GM03348 (cell line): ENCODE measurements at regions not wholly inside any gene's neighbourhood (a gene's known extent, or its start where the extent isn't known, plus 50 kb on each side); places are given as distances from the start of the nearest gene placed in this dataset.
A peak's percentile ranks its signal among the peaks of the same experiment; 100 is the strongest.

Experiments used
- DNase-seq: peaks from one replicate; pipeline ENCODE4 v3.0.0; 2012; ENCODE audit warnings: low spot score

DNA sequence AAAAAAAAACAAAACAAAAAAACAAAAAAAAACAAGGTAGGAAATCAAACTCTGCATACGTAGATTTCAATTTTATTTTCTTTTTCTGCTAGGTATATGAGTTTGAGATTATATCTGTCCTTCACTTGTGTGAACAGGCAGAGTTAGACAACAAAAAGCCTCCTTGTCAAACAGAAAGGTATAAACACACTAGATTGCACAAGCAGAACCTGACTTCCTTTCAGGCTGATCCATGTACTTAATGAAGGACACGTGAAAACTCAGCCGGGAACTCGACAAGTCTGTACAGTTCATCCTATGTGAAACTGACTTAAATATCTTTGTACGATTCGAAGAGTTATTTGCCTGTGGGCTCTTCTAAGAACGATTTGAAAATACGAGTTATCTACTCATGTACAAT is 254.1 kb downstream of the ARL4A start:
- no peak for DNase-seq

DNA sequence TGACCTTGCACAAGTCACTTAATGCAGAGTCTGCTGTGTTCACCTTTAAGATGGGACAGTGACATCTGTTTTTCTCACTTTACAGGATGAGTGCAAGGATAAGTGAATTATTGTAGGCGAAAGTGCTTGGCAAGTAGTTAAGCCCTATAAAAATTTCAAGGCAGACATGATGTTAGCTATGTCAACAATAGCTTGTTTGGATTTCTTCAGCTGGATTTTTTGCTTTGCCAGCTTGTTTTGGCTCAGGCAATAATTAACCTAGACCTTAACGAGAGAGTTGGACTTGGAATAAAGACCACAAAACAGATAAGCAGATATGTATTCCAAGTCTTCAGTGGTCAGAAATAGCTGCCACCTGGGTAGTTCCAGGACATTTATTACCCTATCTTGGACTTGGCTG is 255.2 kb downstream of the ARL4A start:
- no peak for DNase-seq

DNA sequence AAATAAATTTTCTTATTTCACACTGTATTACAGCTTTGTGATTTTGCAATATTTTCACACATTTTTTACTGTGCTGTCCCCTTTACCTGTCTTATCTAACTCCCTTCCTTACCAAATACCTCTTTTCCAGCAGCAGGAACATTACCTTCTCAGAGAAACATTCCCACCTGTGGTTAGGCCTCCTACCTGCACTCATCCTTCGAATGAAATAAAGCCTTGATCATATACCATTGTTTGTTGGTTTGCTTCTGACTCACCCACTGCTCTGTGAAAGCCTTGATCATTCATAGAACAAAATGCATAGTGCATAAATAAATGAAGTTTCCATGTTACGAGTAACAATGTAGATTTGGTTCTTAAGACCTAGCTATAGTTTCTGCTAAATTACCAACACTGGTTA is 256.3 kb downstream of the ARL4A start:
- DNase-seq, result no peak

DNA sequence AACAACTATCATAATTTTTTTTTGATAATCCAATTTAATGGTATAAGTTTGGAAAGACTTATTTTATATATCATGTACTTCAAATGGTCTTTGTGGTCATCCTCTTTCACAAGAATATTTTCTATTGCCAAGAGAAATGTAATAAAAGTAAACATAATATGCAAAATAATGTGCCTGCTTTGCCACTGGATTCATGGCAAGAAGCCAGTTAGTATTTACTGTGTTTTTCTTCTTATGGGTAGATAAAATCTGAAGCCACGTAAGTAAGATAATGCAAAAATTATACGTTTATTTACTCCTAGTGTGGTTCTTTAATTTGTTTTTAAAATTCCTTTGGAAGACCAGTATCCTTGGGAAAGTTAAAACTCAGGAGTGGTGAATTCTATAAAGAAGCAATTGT is 258.5 kb downstream of the ARL4A start:
- DNase-seq, result no peak

DNA sequence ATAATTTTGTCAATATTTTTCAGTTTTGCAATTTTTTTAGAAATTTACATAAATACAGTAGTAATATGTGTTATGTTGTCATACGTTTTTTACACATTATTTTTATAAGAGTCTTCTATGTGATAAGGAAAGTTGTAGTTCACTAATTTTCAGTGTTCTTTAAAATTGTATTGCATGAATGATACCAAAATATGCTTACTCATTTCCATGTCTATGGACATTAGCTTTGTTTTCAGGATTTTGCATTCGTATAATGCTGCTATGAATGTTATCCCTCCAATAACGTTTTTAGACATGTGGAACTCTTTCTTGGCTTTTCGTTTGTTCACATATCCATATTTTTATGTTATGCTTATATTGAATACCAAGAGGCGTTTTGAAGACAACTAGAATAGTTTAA is 260.0 kb downstream of the ARL4A start:
- no peak for DNase-seq

DNA sequence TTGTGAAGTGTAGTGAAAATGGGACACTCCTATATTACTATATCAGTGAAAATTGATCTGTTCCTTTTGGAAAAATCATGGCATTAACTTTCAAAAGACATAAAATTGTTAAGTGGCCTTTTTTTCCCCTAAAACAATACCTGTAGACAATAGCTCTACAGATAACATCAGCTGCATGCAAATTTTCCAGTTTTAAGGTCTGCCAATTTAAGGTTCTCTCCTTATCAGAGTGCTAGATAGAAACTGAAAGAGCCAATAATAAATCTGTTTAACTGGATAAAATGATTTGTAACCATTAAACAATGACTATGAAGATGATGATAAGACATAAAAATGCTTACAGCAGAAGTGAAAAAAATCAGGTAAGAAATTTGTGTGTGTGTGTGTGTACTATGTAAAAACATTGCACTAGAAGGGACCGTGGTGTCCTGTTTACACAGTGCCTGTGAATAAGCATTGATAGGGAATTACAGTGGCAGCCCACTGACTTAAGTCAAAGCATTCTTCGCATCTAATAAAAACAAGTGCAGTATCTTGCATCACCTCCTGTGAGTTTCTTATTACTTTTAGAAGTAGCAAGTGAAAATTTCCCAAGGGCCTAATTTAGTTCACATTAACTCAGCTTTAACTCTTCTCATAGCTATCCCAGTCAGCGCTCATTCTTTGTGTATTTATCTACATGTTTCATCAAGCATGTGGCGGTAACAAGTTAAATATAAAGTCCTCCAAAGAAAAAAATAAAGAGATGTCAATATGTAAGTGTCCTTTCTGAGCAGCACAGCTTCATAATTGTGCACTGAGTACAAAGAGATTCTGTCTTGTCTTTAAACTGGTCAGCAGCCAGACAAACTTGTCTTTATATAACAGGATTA is 261.9 kb downstream of the ARL4A start:
- no peak for DNase-seq

DNA sequence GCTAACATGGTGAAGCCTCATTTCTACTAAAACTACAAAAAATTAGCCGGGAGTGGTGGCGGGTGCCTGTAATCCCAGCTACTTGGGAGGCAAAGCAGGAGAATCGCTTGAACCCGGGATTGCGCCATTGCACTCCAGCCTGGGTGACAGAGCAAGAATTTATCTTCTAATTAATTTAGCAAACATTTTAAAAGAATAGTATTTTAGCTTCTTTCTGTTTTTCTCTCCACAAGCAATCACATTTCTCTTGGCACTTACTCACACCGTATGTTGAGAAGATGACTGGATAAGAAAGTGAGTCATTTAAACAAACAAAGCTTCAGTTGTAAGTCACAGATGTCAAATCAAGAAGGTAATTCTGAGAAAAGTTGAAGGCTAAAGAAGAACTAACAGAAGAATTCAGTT is 264.0 kb downstream of the ARL4A start:
- DNase-seq, result peak; percentile 36

DNA sequence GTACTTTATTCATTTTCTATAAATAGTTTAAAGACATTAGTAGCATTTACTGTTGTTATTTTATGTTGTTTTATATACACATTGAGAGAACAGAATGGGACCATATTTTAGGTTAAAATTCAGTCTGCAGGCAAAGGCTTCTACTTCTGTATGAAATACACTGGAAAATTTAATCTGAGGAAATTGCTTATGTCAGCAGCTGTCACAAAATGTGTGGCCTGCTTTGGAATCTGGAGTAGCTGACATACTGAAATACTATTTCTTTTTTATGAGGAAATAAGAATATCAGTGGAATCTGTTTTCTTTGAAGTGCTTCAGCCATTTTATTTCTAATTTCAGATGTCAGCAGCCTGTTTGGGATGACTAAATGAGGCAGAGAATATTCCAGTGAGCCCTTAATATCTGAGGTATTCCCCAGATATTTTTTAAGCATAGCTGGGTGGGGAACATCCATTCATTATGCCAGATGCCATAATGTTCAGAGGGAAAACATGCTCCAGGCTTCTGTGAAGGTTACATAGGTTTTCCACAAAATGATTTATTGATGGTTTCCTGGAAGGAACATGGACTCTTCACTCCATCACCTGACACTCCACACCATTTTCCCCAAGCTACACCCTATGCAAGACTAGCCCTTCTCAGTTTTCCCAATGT is 267.1 kb downstream of the ARL4A start:
- DNase-seq, result no peak

DNA sequence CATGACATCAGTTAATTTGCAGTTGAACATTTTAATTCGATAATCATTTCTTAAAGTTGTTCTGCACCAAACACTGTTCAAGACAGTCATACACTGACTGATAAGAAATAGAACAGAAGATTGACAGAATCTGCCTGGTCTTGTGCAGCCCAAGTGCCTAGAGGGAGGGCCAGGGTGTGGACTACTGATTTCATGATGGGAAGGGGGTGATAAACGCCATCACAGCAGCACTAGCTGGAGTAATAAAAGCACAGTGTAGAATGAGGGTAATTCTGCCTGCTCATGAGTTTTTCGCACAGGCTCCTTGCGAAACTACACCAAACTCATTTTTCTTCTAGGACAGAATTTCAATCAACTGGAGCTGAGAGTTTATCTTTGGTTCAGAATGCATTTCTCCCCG is 270.1 kb downstream of the ARL4A start:
- no peak for DNase-seq

DNA sequence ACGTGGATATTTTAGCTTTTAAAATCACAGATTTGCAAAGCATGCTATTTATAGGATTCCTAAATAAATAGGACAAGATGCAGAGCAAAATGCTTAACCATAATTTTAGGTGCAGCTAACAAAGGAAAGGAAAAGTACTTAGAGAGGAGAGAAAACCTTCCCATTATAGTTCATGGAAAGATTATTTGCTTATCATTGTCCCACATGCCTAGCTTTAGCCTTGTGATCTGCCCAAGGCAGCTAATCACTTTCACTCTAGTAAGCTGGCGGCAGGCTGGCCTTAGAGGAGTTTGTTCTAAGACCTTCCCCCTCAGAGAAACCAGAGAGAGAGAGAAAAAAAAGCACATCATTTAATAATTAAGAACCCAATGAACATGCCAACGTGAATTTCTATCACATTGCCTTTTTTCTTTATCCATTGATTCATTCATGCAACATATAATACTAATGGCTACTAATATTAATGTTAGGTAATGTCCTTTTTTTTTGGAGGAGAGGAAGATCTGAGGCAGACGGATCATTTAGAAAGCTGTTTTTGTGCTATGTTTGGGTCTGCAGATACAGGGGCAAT is 274.6 kb downstream of the ARL4A start:
- no peak for DNase-seq

DNA sequence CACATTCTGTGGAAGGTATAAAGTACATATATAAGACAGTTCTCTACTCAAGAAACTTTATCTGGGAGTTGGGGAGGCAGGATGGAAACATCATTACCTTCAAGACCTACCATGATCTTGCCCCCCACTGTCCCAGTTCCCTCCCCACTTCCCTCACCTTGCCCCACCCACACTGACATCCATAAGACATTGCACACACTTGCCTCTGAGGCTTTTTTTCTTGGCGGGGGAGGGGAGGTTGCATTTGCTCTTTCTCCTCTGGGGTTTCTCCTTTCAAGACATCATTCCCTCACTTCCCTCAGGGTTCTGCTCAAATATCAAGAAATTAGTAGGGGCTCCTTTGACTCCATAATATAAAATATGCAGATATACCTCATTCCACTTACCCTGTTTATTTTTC is 276.0 kb downstream of the ARL4A start:
- no peak for DNase-seq

DNA sequence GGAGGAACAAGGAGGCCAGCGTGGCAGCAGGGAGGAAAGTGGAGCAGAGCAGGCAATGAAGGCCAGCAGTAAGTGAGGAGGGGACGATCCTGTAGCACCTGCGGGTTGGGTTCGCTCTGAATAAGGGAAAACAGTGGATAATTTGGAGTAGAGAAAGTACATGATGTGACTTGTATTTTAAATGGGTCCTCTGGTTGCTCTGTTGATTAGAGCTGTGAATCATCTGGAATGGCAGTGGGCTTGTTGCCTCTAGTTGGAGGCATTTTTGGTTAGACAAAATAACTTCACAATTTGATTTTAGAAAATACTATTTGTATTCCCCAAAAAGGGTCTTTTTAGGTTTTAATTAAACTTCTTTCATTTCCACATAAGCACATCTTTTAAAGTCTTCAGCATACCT is 277.4 kb downstream of the ARL4A start:
- no peak for DNase-seq

DNA sequence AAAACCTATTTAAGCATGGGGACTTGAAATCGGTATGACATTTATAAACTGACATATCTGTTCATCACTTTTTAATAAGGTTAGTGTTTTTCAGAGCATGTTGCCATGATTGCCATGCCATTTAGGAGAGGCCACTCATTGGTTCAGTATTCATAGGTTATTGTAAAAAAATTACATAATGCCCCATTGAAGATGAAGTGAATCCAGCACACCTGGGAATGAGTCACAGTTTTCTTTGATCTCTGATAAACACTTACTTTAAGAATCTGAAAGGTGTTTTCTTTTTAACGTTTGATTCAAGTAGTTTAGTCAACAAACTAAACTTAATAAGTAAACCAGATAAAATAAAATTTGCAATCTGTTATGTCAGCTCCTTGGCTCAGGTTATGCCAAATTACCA is 278.3 kb downstream of the ARL4A start:
- DNase-seq, result no peak

DNA sequence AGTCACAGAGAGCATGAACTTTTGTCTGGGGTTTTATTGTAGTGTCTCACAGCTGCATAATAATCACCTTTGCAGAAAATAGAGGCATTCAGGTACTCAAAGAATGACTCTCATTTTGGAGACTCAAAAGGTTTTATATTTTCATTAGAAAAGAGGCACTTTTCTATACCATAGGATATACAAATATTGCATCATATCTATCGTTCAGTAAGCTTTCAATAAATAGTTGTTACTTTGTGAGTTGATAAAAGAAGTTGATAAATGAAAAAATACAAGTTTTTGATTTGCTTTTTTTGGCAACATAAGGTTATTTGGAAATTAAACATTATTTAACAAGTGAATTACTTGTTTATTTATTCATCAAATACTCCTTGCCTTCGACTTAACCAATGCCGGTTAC is 279.9 kb downstream of the ARL4A start:
- DNase-seq, result no peak

DNA sequence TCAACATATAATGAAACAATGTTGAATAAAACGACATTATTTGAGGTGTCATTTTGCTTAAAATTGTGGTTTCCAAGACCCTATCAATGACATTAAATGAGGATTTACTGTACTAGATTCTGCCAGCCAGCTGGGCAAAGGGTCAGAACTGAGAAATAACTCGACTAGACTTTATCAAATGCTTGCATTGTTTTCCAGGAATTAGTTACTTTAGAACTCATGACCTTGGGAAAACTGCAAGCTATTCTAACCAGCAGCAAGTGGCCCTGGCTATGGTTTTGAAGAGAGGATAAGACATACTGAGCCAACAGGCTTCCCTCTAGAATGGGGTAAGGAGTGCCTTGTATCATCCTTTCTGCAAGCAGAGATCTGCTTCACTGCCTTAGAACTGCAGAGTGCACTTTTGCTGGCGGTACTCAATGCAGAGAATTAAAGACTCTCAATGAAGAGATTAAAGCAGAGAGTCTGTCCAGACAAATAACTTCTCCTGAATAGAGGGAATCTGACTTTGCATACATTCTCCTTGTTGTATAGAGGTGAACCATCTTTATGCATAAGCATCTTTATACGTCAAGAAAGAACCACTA is 281.5 kb downstream of the ARL4A start:
- no peak for DNase-seq

DNA sequence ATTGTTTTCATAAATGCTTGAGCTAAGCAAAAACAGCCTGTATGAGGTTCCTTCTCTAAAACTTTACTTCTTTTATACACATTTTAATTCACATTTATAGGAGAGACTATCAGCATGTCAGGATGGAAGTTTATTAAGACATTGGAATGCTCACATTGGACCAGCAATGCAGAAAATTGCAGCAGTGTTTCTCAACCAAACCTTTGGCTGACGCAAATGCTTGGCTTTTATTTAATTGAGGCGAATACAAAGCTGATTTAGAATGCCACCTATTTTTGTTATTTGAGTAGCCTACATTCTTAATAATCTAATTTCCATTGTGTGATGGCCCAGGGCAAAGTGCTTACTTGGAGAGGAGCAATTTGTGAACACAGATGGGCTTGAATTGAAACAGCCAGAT is 283.2 kb downstream of the ARL4A start:
- DNase-seq, result no peak

DNA sequence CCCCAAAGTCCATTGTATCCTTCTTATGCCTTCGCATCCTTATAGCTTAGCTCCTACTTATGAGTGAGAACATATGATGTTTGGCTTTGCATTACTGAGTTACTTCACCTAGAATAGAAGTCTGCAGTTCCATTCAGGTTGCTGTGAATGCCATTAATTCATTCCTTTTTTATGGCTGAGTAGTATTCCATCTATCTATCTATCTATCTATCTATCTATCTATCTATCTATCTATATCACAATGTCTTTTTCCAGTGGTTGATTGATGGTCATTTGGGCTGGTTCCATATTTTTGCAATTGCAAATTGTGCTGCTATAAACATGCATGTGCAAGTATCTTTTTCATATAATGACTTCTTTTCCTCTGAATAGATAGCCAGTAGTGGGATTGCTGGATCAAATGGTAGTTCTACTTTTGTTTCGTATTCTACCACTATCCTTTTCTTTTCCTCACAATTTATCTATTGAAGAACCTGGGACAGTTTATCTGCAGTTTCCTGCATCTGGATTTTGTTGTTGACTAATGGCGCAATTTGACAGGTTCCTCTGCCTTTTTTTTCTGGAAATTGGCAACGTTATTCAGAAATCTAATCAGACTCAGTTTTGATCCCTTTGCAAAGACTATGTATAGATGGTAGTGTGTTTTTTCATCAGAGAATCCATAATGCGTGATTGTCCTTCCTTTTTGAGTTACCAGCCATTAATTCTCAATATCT is 287.2 kb downstream of the ARL4A start:
- no peak for DNase-seq

DNA sequence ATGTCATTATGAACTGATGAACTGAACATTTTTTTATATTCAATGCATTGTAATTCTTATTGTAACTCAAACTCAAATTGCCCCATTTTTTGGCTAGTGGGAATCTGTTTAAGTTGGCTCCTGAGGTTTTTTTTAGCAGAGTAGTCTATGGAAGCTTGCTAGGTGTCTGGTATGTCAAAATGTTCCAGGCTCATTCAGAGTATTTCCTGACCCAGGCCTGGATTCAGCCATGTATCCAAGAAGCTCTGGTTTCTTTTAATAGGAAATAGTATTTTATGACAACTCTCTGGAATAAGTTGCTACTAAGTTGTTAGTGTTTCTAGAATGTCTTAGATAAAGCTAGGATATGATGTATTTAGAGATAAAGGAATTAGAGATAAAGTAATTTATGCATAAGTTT is 288.0 kb downstream of the ARL4A start:
- no peak for DNase-seq

DNA sequence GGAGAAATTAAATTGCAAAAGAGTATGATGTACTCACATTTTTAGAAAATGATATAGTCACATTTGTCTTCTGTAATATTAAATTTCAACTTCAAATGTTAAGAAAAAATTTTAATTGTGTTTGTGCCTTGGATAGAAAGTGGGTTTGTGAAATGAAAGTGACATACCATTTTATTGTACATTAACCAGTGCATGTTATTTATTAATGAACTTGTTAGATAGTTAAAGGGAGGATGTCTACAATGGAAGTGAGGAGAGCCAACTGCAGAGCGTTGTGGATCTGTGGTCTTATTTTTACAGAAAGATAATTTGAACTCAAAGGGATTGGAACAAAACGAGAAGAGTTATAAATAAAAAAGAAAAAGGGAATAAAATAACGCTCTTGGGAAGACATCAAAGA is 291.7 kb downstream of the ARL4A start:
- DNase-seq, result no peak

DNA sequence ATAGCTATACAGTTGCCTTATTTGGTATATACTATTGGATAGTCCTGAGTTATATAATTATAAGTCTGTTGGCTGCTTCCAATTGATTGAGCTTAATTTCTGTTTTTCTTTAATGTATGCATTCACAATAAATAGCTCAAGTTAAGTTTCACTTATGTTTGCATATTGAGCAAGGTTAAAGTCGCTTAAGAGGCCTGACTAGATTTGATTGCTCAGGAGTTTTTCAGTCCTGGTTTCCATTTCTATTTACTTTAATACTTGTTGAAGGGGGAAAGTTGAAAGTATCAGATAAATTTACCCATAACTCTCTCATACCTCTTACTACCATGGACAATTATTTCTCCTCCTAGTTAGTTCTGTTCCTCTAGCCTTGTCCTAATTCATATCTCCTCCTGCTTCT is 294.7 kb downstream of the ARL4A start:
- no peak for DNase-seq

DNA sequence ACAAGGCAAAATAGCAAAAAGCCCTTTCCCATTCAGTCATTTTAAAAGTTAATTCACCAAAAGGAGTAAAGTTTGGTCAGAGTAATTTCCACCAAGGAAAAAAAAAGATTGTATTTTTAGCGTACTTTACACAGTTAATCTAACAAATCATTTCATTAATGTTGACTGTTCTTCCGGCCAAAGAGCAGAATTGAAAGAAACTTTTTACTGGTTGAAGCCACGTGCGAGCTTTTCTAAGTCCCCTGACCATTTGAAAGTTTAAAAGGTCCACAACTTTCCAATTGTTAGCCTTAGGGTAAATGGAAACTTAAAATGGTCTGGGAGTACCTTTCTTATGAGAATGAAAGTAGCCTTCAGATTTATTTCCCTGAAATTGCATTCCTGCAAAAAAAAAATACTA is 296.7 kb downstream of the ARL4A start:
- no peak for DNase-seq

DNA sequence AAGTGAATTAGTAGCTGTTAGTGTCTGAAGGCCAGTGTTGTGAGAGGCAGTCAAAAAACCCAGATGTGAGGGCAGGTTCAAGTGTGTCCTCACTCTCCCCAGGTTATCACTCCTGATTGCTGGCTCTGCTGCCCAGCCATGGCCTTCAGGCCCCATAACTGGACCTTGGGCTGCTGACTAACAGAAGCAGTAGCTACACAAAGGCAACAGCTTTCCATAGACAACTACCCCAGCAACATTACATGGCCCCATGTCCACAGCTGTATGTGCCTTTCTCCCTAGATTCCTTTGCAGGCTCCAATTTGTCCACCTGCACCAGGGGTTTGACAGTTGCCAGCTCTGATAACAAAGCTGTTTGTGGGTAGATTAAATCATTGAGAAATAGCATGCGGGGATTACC is 297.8 kb downstream of the ARL4A start:
- DNase-seq, result no peak

DNA sequence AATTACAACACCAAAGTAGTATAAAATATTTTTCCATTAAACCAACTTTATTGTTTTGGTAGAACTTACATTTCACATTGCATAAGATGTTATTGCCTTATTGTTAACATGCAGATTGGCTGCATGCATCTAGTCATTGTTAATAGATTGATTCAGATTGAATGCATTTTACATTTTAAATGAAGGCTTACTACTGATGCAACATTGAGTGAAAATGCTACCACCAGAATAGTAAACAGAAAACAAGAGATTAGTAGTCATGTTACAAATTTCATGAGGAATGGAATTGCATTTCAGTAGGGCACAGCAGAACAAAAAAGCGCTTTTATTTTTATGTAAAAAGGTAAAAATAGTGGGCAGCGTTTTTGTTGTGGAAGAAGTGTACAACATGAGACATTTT is 298.3 kb downstream of the ARL4A start:
- DNase-seq, result no peak
